GM12892 (cell line): ENCODE measurements at regions not wholly inside any gene's neighbourhood (a gene's known extent, or its start where the extent isn't known, plus 50 kb on each side); places are given as distances from the start of the nearest gene placed in this dataset.

Experiments
- POLR2A ChIP-seq: IDR thresholded peaks from 2 replicates; pipeline ENCODE4 v1.6.1; 2011; ENCODE audit warnings: low read depth, low read length, control low read depth
- POLR2AphosphoS5 ChIP-seq: IDR thresholded peaks from 2 replicates; pipeline ENCODE4 v1.6.1; 2011; ENCODE audit warnings: low read depth, low read length, control low read depth

GRCh38 chr16:47886631-47887415 is 269.0 kb downstream of the ABCC12 start:
- no peak for TF ChIP-seq POLR2AphosphoS5
- TF ChIP-seq POLR2A, result no peak
